ENCODE measurements at regions not wholly inside any gene's neighbourhood (a gene's known extent, or its start where the extent isn't known, plus 50 kb on each side); places are given as distances from the start of the nearest gene placed in this dataset.

DNA sequence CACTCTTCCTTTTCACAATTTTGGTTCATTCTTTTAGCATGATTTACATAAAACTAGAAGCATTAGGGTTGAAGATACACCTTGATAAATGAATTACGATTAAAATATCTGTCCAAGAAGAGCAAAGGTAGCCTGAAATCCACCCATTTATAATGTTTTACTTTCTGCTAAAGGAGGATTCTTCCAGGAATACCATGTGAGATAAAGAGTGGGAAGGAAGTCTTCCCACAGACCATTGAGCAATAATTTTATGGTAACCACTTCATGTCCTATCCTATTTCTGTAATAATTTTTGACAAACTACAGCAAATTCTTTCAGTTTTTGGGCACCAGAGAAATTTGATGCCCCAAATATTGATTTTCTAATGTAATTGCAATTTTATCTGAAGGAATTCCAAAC is 150.6 kb upstream of the STEAP4 start:
- H3K36me3 Mint-ChIP-seq (ENCODE audit: insufficient read depth), result no peaks in the 10 kb centered on the region
- TF ChIP-seq, protein P1, sequence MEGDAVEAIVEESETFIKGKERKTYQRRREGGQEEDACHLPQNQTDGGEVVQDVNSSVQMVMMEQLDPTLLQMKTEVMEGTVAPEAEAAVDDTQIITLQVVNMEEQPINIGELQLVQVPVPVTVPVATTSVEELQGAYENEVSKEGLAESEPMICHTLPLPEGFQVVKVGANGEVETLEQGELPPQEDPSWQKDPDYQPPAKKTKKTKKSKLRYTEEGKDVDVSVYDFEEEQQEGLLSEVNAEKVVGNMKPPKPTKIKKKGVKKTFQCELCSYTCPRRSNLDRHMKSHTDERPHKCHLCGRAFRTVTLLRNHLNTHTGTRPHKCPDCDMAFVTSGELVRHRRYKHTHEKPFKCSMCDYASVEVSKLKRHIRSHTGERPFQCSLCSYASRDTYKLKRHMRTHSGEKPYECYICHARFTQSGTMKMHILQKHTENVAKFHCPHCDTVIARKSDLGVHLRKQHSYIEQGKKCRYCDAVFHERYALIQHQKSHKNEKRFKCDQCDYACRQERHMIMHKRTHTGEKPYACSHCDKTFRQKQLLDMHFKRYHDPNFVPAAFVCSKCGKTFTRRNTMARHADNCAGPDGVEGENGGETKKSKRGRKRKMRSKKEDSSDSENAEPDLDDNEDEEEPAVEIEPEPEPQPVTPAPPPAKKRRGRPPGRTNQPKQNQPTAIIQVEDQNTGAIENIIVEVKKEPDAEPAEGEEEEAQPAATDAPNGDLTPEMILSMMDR (IDR thresholded peaks at IDR 0.05; ENCODE audit: unreplicated experiment), result no peak
- no peaks in the 10 kb centered on the region for H3K27me3 Mint-ChIP-seq
- H3K27ac Mint-ChIP-seq, result no peak overlapping the region
- no peak overlapping the region for H3K4me3 Mint-ChIP-seq (ENCODE audit: low read depth)
- H3K9me3 Mint-ChIP-seq (ENCODE audit: low read depth), result no peaks in the 10 kb centered on the region
- no peaks in the 10 kb centered on the region for H3K4me1 Mint-ChIP-seq (ENCODE audit: low read depth)
- DNase-seq (ENCODE audit: low spot score, unreplicated experiment), result no peak

DNA sequence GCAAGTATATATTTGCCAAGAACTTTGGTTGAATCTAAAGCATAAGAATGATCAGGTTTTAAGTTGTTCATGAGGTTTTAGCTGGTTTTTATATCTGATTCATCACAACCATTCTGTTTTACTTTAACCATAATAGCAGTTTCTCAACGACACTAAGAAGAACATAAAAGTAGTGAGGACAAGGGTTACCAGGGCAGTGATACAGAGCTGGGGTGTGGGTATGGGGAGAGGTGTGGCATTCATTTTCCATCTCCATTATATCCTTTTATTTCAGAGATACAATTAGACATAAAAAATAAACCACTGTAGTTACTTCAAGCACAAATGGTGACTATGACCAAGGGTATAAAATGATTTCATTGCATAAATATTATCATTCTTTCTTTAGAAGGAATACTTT is 149.8 kb upstream of the STEAP4 start:
- DNase-seq (ENCODE audit: low spot score, unreplicated experiment), result no peak
- H3K27me3 Mint-ChIP-seq, result no peaks in the 10 kb centered on the region
- TF ChIP-seq, protein P1 (IDR thresholded peaks at IDR 0.05; ENCODE audit: unreplicated experiment), result no peak
- H3K4me1 Mint-ChIP-seq (ENCODE audit: low read depth), result no peaks in the 10 kb centered on the region
- H3K27ac Mint-ChIP-seq, result no peak overlapping the region
- H3K36me3 Mint-ChIP-seq (ENCODE audit: insufficient read depth), result no peaks in the 10 kb centered on the region
- H3K9me3 Mint-ChIP-seq (ENCODE audit: low read depth), result no peaks in the 10 kb centered on the region
- no peak overlapping the region for H3K4me3 Mint-ChIP-seq (ENCODE audit: low read depth)

DNA sequence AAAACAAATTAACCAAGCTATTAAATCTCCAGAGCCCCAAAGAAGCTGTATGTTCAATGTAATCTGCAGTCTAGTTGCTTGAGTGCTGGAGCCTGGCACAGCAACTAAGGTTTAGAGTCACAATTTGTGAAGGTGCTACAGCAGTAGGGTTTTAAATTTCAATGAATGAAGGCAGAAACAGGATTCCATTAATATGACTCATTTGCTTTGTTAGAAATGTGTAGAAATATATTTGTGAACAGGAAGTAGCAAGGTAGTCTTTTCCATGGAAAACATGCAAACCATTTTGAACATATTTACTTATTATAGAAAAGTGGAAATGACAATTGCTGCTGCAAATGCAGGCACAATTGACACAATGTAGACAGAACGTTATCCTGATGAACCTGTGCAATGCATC is 149.0 kb upstream of the STEAP4 start:
- Mint-ChIP-seq H3K4me3 (ENCODE audit: low read depth) (no peak overlapping the region), H3K36me3 (ENCODE audit: insufficient read depth) (no peaks in the 10 kb centered on the region), H3K27ac (no peak overlapping the region), H3K4me1 (ENCODE audit: low read depth) (peaks cover 7% of the 10 kb centered on the region), H3K9me3 (ENCODE audit: low read depth) (no peaks in the 10 kb centered on the region), H3K27me3 (no peaks in the 10 kb centered on the region)
- TF ChIP-seq, protein P1 (IDR thresholded peaks at IDR 0.05; ENCODE audit: unreplicated experiment), result no peak
- no peak for DNase-seq (ENCODE audit: low spot score, unreplicated experiment)

DNA sequence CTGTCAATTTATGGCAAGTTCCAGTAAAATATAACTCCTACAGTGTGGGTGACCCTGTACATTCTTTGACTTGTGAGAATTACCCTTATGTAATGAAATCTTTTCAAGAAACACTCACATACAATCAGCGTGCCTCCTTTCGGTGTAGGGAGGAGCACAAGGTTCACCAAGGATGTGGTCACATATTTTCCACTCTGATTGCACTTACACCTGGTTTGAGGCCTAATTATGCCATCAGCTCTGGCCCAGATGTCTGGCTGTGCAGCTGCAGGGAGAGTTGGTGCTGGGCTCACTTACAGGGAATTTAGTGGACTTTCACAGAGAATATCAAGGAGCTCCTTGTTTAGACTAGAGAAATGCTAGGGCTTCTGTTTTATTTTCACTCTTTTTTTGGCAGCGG is 146.0 kb upstream of the STEAP4 start:
- no peak overlapping the region for H3K4me3 Mint-ChIP-seq (ENCODE audit: low read depth)
- H3K9me3 Mint-ChIP-seq (ENCODE audit: low read depth), result no peaks in the 10 kb centered on the region
- no peak for DNase-seq (ENCODE audit: low spot score, unreplicated experiment)
- H3K27me3 Mint-ChIP-seq, result no peaks in the 10 kb centered on the region
- H3K36me3 Mint-ChIP-seq (ENCODE audit: insufficient read depth), result no peaks in the 10 kb centered on the region
- peaks cover 8% of the 10 kb centered on the region for H3K4me1 Mint-ChIP-seq (ENCODE audit: low read depth)
- TF ChIP-seq, protein P1 (IDR thresholded peaks at IDR 0.05; ENCODE audit: unreplicated experiment), result no peak
- no peak overlapping the region for H3K27ac Mint-ChIP-seq

DNA sequence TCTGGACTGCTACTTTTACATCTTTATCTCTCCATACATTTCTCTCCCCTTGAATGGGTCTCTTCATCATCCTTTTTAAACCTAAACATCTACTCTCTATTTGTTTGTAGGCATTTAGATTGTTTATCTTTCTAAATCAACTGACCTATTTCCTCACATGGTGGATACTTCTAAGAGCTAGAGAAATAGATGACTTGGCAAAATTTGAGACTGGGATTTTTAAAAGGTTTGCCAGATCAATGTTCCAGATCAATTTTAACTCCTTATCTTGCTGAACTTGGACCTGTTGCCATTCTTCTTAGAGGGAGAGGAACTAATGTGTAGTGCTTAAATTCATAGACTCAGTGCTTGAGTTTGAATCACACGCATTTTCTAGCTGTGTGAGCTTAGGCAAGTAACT is 144.2 kb upstream of the STEAP4 start:
- peaks cover 8% of the 10 kb centered on the region for H3K4me1 Mint-ChIP-seq (ENCODE audit: low read depth)
- no peak overlapping the region for H3K27ac Mint-ChIP-seq
- H3K36me3 Mint-ChIP-seq (ENCODE audit: insufficient read depth), result no peaks in the 10 kb centered on the region
- TF ChIP-seq, protein P1 (IDR thresholded peaks at IDR 0.05; ENCODE audit: unreplicated experiment), result no peak
- no peaks in the 10 kb centered on the region for H3K9me3 Mint-ChIP-seq (ENCODE audit: low read depth)
- no peaks in the 10 kb centered on the region for H3K27me3 Mint-ChIP-seq
- DNase-seq (ENCODE audit: low spot score, unreplicated experiment), result no peak
- H3K4me3 Mint-ChIP-seq (ENCODE audit: low read depth), result no peak overlapping the region
